ENCODE measurements at regions not wholly inside any gene's neighbourhood (a gene's known extent, or its start where the extent isn't known, plus 50 kb on each side); places are given as distances from the start of the nearest gene placed in this dataset.

DNA sequence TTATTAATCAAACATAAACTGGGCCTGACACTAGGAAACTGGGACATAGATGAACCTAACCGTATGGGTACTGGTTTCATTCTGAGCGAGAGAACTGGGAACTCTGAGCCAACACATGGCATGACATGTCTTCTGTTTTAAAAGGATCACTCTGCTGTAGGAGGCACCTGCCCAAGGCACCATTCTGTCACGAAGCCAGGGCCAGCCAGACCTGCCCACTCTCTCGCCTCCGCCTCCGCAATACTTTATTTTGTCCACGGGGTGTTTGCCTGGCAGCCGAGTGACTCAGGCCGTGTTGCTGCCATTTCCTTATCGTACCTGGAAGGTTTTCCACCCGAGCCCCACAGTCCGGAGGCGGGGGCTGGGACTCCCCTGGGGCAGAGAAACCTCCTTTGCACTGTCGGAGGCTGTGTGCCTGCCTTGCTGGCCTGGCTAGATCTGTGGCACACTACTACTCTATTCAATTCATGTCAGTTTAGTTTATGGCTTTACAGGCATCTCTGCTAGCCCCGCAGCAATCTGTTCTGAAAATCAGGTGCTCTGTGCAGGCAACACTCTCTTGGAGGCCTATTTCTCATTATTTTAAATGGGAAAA lies 120.4 kb upstream of the ACKR3 start:
- H3K4me3 ChIP-seq (ENCODE audit: low read depth, low read length) = no peak overlapping the region
- TF ChIP-seq, protein P1, sequence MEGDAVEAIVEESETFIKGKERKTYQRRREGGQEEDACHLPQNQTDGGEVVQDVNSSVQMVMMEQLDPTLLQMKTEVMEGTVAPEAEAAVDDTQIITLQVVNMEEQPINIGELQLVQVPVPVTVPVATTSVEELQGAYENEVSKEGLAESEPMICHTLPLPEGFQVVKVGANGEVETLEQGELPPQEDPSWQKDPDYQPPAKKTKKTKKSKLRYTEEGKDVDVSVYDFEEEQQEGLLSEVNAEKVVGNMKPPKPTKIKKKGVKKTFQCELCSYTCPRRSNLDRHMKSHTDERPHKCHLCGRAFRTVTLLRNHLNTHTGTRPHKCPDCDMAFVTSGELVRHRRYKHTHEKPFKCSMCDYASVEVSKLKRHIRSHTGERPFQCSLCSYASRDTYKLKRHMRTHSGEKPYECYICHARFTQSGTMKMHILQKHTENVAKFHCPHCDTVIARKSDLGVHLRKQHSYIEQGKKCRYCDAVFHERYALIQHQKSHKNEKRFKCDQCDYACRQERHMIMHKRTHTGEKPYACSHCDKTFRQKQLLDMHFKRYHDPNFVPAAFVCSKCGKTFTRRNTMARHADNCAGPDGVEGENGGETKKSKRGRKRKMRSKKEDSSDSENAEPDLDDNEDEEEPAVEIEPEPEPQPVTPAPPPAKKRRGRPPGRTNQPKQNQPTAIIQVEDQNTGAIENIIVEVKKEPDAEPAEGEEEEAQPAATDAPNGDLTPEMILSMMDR (IDR thresholded peaks at IDR 0.05; ENCODE audit: low read depth, low read length) = no peak

DNA sequence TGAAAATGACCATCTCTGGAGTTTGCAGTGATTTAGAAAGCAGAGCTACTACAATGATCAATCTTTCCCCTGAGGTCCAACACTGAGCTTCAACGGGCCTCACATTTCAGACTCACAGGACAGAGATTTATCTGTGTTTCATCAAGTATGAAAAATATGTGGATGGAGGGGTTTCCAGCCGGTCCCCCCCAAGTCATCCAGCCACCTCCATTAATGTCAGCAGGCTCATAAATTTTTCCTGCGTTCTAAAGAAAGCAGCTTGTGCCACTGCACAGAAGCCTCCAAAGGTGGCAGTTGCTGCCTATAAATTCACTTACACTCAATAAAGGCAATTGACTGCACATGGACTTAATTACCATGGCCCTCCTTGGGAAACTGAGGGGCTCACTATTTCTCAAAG lies 117.4 kb upstream of the ACKR3 start:
- H3K4me3 ChIP-seq (ENCODE audit: low read depth, low read length) = no peak overlapping the region

GRCh38 chr2:236454076-236454475 lies 115.5 kb upstream of the ACKR3 start:
- H3K4me3 ChIP-seq (ENCODE audit: low read depth, low read length) = no peak overlapping the region
- TF ChIP-seq, protein P1 (IDR thresholded peaks at IDR 0.05; ENCODE audit: low read depth, low read length) = no peak

More for the DNA sequence above, 117.4 kb upstream of the ACKR3 start:
- TF ChIP-seq, protein P1 (IDR thresholded peaks at IDR 0.05; ENCODE audit: low read depth, low read length) = no peak

- TF ChIP-seq, protein P1 (IDR thresholded peaks at IDR 0.05; ENCODE audit: low read depth, low read length) = no peak
- H3K4me3 ChIP-seq (ENCODE audit: low read depth, low read length) = no peak overlapping the region
Measured at GRCh38 chr2:236459393-236459792, 110.2 kb upstream of the ACKR3 start.

GRCh38 chr2:236464140-236464539 lies 105.5 kb upstream of the ACKR3 start:
- no peak overlapping the region for H3K4me3 ChIP-seq (ENCODE audit: low read depth, low read length)
- TF ChIP-seq, protein P1 (IDR thresholded peaks at IDR 0.05; ENCODE audit: low read depth, low read length) = no peak

GRCh38 chr2:236472720-236473495 lies 96.7 kb upstream of the ACKR3 start:
- H3K4me3 ChIP-seq (ENCODE audit: low read depth, low read length) = no peak overlapping the region
- TF ChIP-seq, protein P1 (IDR thresholded peaks at IDR 0.05; ENCODE audit: low read depth, low read length) = no peak

GRCh38 chr2:236473691-236474090 lies 95.9 kb upstream of the ACKR3 start:
- TF ChIP-seq, protein P1 (IDR thresholded peaks at IDR 0.05; ENCODE audit: low read depth, low read length) = no peak
- no peak overlapping the region for H3K4me3 ChIP-seq (ENCODE audit: low read depth, low read length)

Data from WI38 (cell line).